IMR-90 (cell line): ENCODE measurements at regions not wholly inside any gene's neighbourhood (a gene's known extent, or its start where the extent isn't known, plus 50 kb on each side); places are given as distances from the start of the nearest gene placed in this dataset.

Experiments used
- ATAC-seq: fragments of 200-7000 bp; cut with Tn5 transposase; 2 replicates; pipeline ENCODE4 v1.9.1; 2020; ENCODE audit warnings: low read depth, mild to moderate bottlenecking, moderate library complexity
- BruUV-seq: library from RNA; stranded (reverse); fragments of 400-500 nt; replicated peaks from 2 replicates; lab custom pipeline; 2021; lab: Mats Ljungman, UMichigan
- CTCF ChIA-PET: fragments of 300-600 bp; formaldehyde crosslinking; extraction: SDS; loops from one replicate; lab custom pipeline; 2021; ENCODE audit warnings: antibody characterized with exemption; lab: Yijun Ruan, JAX
- POLR2A ChIA-PET: fragments of 300-600 bp; sonication (Branson Sonifier 250); formaldehyde crosslinking; loops from one replicate; lab custom pipeline; 2022; ENCODE audit warnings: antibody characterized with exemption; ENCODE audit not compliant: unreplicated experiment; lab: Charles Lee
- DNase-seq: peaks from one replicate; pipeline ENCODE4 v3.0.0; 2013
- H2AFZ ChIP-seq: replicated peaks from 2 replicates; pipeline ENCODE3; 2013; ENCODE audit warnings: low read length, mild to moderate bottlenecking; ENCODE audit not compliant: poor library complexity
- H2AK5ac ChIP-seq: 2 replicates; pipeline ENCODE4 v1.6.1; 2013; ENCODE audit warnings: low read depth, low read length, inconsistent platforms
- H2AK9ac ChIP-seq: replicated peaks from 2 replicates; pipeline ENCODE3; 2013; ENCODE audit warnings: mild to moderate bottlenecking, low read depth, low read length, moderate library complexity; ENCODE audit not compliant: poor library complexity
- H2BK120ac ChIP-seq: 2 replicates; pipeline ENCODE4 v1.6.1; 2013; ENCODE audit warnings: low read depth, low read length, inconsistent platforms
- H2BK15ac ChIP-seq: 3 replicates; pipeline ENCODE4 v1.6.1; 2013; ENCODE audit warnings: low read depth, low read length, inconsistent platforms
- H2BK20ac ChIP-seq: 2 replicates; pipeline ENCODE4 v1.6.1; 2013; ENCODE audit warnings: low read depth, mild to moderate bottlenecking, inconsistent platforms, low read length, moderate library complexity
- H2BK5ac ChIP-seq: 2 replicates; pipeline ENCODE4 v1.6.1; 2013; ENCODE audit warnings: mild to moderate bottlenecking, low read depth, low read length, inconsistent platforms; ENCODE audit not compliant: poor library complexity, severe bottlenecking
- H3K14ac ChIP-seq: replicated peaks from 2 replicates; pipeline ENCODE4 v1.6.1; 2013; ENCODE audit warnings: low read depth, low read length, inconsistent platforms
- H3K18ac ChIP-seq: 2 replicates; pipeline ENCODE4 v1.6.1; 2013; ENCODE audit warnings: low read depth, low read length, control low read depth
- H3K23ac ChIP-seq: 2 replicates; pipeline ENCODE4 v1.6.1; 2013; ENCODE audit warnings: low read depth, low read length, inconsistent platforms
- H3K27ac ChIP-seq: 2 replicates; pipeline ENCODE4 v1.5.1; 2013; ENCODE audit warnings: mild to moderate bottlenecking, control low read depth, low read length; ENCODE audit not compliant: insufficient read depth
- H3K27me3 ChIP-seq: 2 replicates; pipeline ENCODE4 v1.6.1; 2013; ENCODE audit warnings: low read length; ENCODE audit not compliant: control insufficient read depth, insufficient read depth
- H3K36me3 ChIP-seq: 2 replicates; pipeline ENCODE4 v1.6.1; 2013; ENCODE audit warnings: low read length, mixed read lengths; ENCODE audit not compliant: control insufficient read depth, insufficient read depth
- H3K4ac ChIP-seq: 2 replicates; pipeline ENCODE4 v1.6.1; 2013; ENCODE audit warnings: low read depth, low read length, inconsistent platforms
- H3K4me1 ChIP-seq: 2 replicates; pipeline ENCODE4 v1.6.1; 2013; ENCODE audit warnings: low read length, mixed read lengths; ENCODE audit not compliant: control insufficient read depth, insufficient read depth
- H3K4me2 ChIP-seq: 2 replicates; pipeline ENCODE4 v1.6.1; 2013; ENCODE audit warnings: low read depth, mild to moderate bottlenecking, control low read depth, low read length, moderate library complexity
- H3K4me3 ChIP-seq: 2 replicates; pipeline ENCODE4 v1.5.1; 2013; ENCODE audit warnings: low read depth, mild to moderate bottlenecking, control low read depth, low read length, moderate library complexity; ENCODE audit not compliant: insufficient read depth
- H3K56ac ChIP-seq: 2 replicates; pipeline ENCODE4 v1.6.1; 2013; ENCODE audit warnings: low read length, inconsistent platforms; ENCODE audit not compliant: insufficient read depth; ENCODE audit errors: extremely low read depth
- H3K79me1 ChIP-seq, 2 experiments: 2 replicates each; pipeline ENCODE4 v1.6.1; 2013; ENCODE audit warnings: low read length in 2 of 2, inconsistent platforms in 1 of 2, low read depth in 1 of 2
- H3K9ac ChIP-seq: 2 replicates; pipeline ENCODE4 v1.6.1; 2013; ENCODE audit warnings: low read depth, low read length, control low read depth
- H3K9me1 ChIP-seq: 2 replicates; pipeline ENCODE4 v1.6.1; 2013; ENCODE audit warnings: low read length, inconsistent platforms; ENCODE audit not compliant: insufficient read depth
- H3K9me3 ChIP-seq: 2 replicates; pipeline ENCODE4 v1.6.1; 2013; ENCODE audit warnings: low read length; ENCODE audit not compliant: control insufficient read depth, insufficient read depth
- H4K20me1 ChIP-seq: 2 replicates; pipeline ENCODE4 v1.6.1; 2013; ENCODE audit warnings: low read length, inconsistent platforms; ENCODE audit not compliant: insufficient read depth
- H4K5ac ChIP-seq: 2 replicates; pipeline ENCODE4 v1.6.1; 2013; ENCODE audit warnings: mild to moderate bottlenecking, low read depth, low read length, control low read depth
- H4K8ac ChIP-seq, 2 experiments: 2 replicates each; pipeline ENCODE4 v1.6.1; 2013; ENCODE audit warnings: low read depth in 2 of 2, low read length in 2 of 2, control low read depth in 1 of 2, inconsistent platforms in 1 of 2
- H4K91ac ChIP-seq: 2 replicates; pipeline ENCODE4 v1.6.1; 2013; ENCODE audit warnings: low read depth, low read length, inconsistent platforms; ENCODE audit not compliant: insufficient read depth
- BHLHE40 ChIP-seq: fragments of 150-350 bp; IDR thresholded peaks from 2 replicates; pipeline ENCODE4 v1.6.1; 2016; ENCODE audit warnings: mild to moderate bottlenecking, low read depth, low read length
- CEBPB ChIP-seq: IDR thresholded peaks from 2 replicates; pipeline ENCODE4 v1.6.1; 2012; ENCODE audit warnings: low read depth, low read length, improper control_type of control experiment
- CHD1 ChIP-seq: IDR thresholded peaks from 2 replicates; pipeline ENCODE4 v1.6.1; 2012; ENCODE audit warnings: low read depth, low read length, improper control_type of control experiment
- ELK1 ChIP-seq: fragments of 150-350 bp; IDR thresholded peaks from 2 replicates; pipeline ENCODE4 v1.6.1; 2016; ENCODE audit warnings: low read depth, mild to moderate bottlenecking, low read length, moderate library complexity, borderline replicate concordance
- FOS ChIP-seq: fragments of 150-350 bp; IDR thresholded peaks from 2 replicates; pipeline ENCODE4 v1.6.1; 2016; ENCODE audit warnings: low read depth, low read length
- MAFK ChIP-seq: IDR thresholded peaks from 2 replicates; pipeline ENCODE4 v1.6.1; 2012; ENCODE audit warnings: low read depth, low read length, improper control_type of control experiment
- MAZ ChIP-seq: IDR thresholded peaks from 2 replicates; pipeline ENCODE4 v1.6.1; 2012; ENCODE audit warnings: low read depth, mild to moderate bottlenecking, low read length, improper control_type of control experiment, moderate library complexity, borderline replicate concordance
- MXI1 ChIP-seq: IDR thresholded peaks from 2 replicates; pipeline ENCODE4 v1.6.1; 2012; ENCODE audit warnings: low read depth, mild to moderate bottlenecking, low read length, moderate library complexity, borderline replicate concordance
- NFE2L2 ChIP-seq: fragments of 150-350 bp; IDR thresholded peaks from 2 replicates; pipeline ENCODE4 v1.6.1; 2016; ENCODE audit warnings: low read depth, mild to moderate bottlenecking, low read length
- POLR2A ChIP-seq: IDR thresholded peaks from 2 replicates; pipeline ENCODE4 v1.6.1; 2012; ENCODE audit warnings: mild to moderate bottlenecking, low read depth, low read length
- RAD21 ChIP-seq: IDR thresholded peaks from 2 replicates; pipeline ENCODE4 v1.6.1; 2012; ENCODE audit warnings: low read length, improper control_type of control experiment
- RCOR1 ChIP-seq: IDR thresholded peaks from 2 replicates; pipeline ENCODE4 v1.6.1; 2012; ENCODE audit warnings: mild to moderate bottlenecking, low read length, improper control_type of control experiment; ENCODE audit not compliant: insufficient replicate concordance
- RFX5 ChIP-seq: IDR thresholded peaks from 2 replicates; pipeline ENCODE4 v1.8.0; 2012; ENCODE audit warnings: low read depth, mild to moderate bottlenecking, low read length, moderate library complexity
- SMC3 ChIP-seq: fragments of 150-350 bp; IDR thresholded peaks from 2 replicates; pipeline ENCODE4 v1.6.1; 2016; ENCODE audit warnings: low read depth, mild to moderate bottlenecking, antibody characterized with exemption, low read length, moderate library complexity
- USF2 ChIP-seq: fragments of 150-350 bp; IDR thresholded peaks from 2 replicates; pipeline ENCODE4 v1.6.1; 2017; ENCODE audit warnings: mild to moderate bottlenecking, antibody characterized with exemption, low read length, low read depth
- WGBS, 2 experiments: methylation state at CpG; one replicate each; pipeline versions ENCODE4 v1.1.5 to v1.1.7; 2013; ENCODE audit warnings: missing lambda C conversion rate in 2 of 2; ENCODE audit not compliant: insufficient read length in 1 of 2; ENCODE audit errors: extremely low coverage in 2 of 2; 5-methylcytosine and 5-hydroxymethylcytosine counted together
- dilution Hi-C: fragments of 300-500 bp; cut with HindIII; formaldehyde crosslinking; loops from one replicate; pipeline ENCODE4 v1.14.3; 2018; ENCODE audit warnings: low sequenced_read_pairs; ENCODE audit not compliant: unreplicated experiment
- in situ Hi-C: fragments of 300-500 bp; cut with MboI; formaldehyde crosslinking; loops from 3 replicates; pipeline ENCODE4 v1.14.3; 2019; ENCODE audit warnings: low sequenced_read_pairs, inconsistent platforms, mixed read lengths
- intact Hi-C: fragments of 100-400 bp; cut with micrococcal nuclease; formaldehyde crosslinking; loops from 2 replicates; pipeline ENCODE4 v1.10.0; 2022

- no peak for TF ChIP-seq BHLHE40
Measured at GRCh38 chr12:25884024-25884919, 74.2 kb upstream of the RASSF8 start (continued).

- Histone ChIP-seq H4K5ac (no peak overlapping the region), H3K9ac (no peak overlapping the region), H2BK120ac (no peak overlapping the region), H3K4me3 (no peak overlapping the region), H4K91ac (no peak overlapping the region), H3K23ac (no peak overlapping the region), H2AK5ac (no peak overlapping the region), H3K56ac (no peak overlapping the region), H4K20me1 (no peaks in the 10 kb centered on the region), H3K4me1 (no peaks in the 10 kb centered on the region), H2AFZ (no peak overlapping the region), H3K27ac (no peak overlapping the region), H2BK5ac (no peak overlapping the region), H4K8ac (no peak overlapping the region), H3K9me3 (no peaks in the 10 kb centered on the region), H2AK9ac (no peak overlapping the region), H3K27me3 (peaks cover 2% of the 10 kb centered on the region; the same call in 1 of the 2 replicates), H3K79me1 (no peaks in the 10 kb centered on the region), H3K9me1 (no peaks in the 10 kb centered on the region), H3K4ac (no peak overlapping the region), H3K14ac (no peak overlapping the region), H3K36me3 (no peaks in the 10 kb centered on the region), H3K4me2 (no peak overlapping the region), H2BK20ac (no peak overlapping the region), H3K18ac (no peak overlapping the region), H2BK15ac (no peak overlapping the region)
- in situ Hi-C loops (no loop called here), dilution Hi-C loops (no loop called here), intact Hi-C loops (no loop called here)
- ATAC-seq (no peak), DNase-seq (no peak)
- WGBS, 2 experiments = 95% methylated on average over 4 of the region's 9 CpGs; no CpG with 5 or more reads in 1 of the 2 experiments
- ChIA-PET POLR2A (no interaction called here), CTCF (no interaction called here)
- no TSS peak for BruUV-seq
- TF ChIP-seq RAD21 (no peak), RFX5 (no peak), RCOR1 (no peak), MXI1 (no peak), CHD1 (no peak), POLR2A (no peak), ELK1 (no peak), FOS (no peak), CEBPB (no peak), MAZ (no peak), SMC3 (no peak), NFE2L2 (no peak), MAFK (no peak), USF2 (no peak), BHLHE40 (no peak)
Measured at GRCh38 chr12:25884920-25885234, 73.6 kb upstream of the RASSF8 start.
